ENCODE measurements at regions not wholly inside any gene's neighbourhood (a gene's known extent, or its start where the extent isn't known, plus 50 kb on each side); places are given as distances from the start of the nearest gene placed in this dataset.
"Not testable (repeated sequence)": the region's sequence is repeated elsewhere in the genome, so short reads cannot be mapped to it uniquely, and the experiment has no call there.

- TF ChIP-seq CTCF (IDR thresholded peaks at IDR 0.05) (no peak), POLR2A (IDR thresholded peaks at IDR 0.05) (no peak)
- Histone ChIP-seq H3K9me3 (no peaks in the 10 kb centered on the region), H3K27me3 (no peaks in the 10 kb centered on the region), H3K36me3 (ENCODE audit: low read depth, missing control alignments) (no peaks in the 10 kb centered on the region), H3K4me1 (no peaks in the 10 kb centered on the region), H3K4me3 (no peak overlapping the region), H3K27ac (no peak overlapping the region)
- intact Hi-C loops (cut with DNase I; ENCODE audit: low total_unique reads): no loop called here
- DNase-seq: no peak
These were observed 178.3 kb downstream of the MRPS30 start for GRCh38 chr5:44987026-44987425.

GRCh38 chr5:44991693-44992092 lies 182.9 kb downstream of the MRPS30 start:
- H3K36me3 ChIP-seq (ENCODE audit: low read depth, missing control alignments): no peaks in the 10 kb centered on the region
- no peak overlapping the region for H3K27ac ChIP-seq
- H3K4me3 ChIP-seq: no peak overlapping the region
- no peaks in the 10 kb centered on the region for H3K9me3 ChIP-seq
- WGBS, 2 donors: 63 to 66% methylated on average over 2 of the region's 2 CpGs
- no peaks in the 10 kb centered on the region for H3K4me1 ChIP-seq
- TF ChIP-seq CTCF (IDR thresholded peaks at IDR 0.05) (no peak), POLR2A (IDR thresholded peaks at IDR 0.05) (no peak)
- no peaks in the 10 kb centered on the region for H3K27me3 ChIP-seq
- intact Hi-C loops (cut with DNase I; ENCODE audit: low total_unique reads): no loop called here
- no peak for DNase-seq

- H3K9me3 ChIP-seq: no peaks in the 10 kb centered on the region
- no peaks in the 10 kb centered on the region for H3K36me3 ChIP-seq (ENCODE audit: low read depth, missing control alignments)
- intact Hi-C loops (cut with DNase I; ENCODE audit: low total_unique reads): no loop called here
These were observed 184.5 kb downstream of the MRPS30 start for GRCh38 chr5:44993286-44993685.

GRCh38 chr5:44997506-44997905 lies 188.8 kb downstream of the MRPS30 start:
- intact Hi-C loops (cut with DNase I; ENCODE audit: low total_unique reads): no loop called here
- no peaks in the 10 kb centered on the region for H3K27me3 ChIP-seq
- no peak overlapping the region for H3K27ac ChIP-seq
- peak; percentile 18 for DNase-seq
- H3K4me1 ChIP-seq: no peaks in the 10 kb centered on the region
- no peak overlapping the region for H3K4me3 ChIP-seq
- H3K9me3 ChIP-seq: no peaks in the 10 kb centered on the region
- TF ChIP-seq POLR2A (IDR thresholded peaks at IDR 0.05) (no peak), CTCF (IDR thresholded peaks at IDR 0.05) (no peak)
- no peaks in the 10 kb centered on the region for H3K36me3 ChIP-seq (ENCODE audit: low read depth, missing control alignments)
- WGBS, 2 donors: 73 to 81% methylated on average over 1 of the region's 1 CpG

More at GRCh38 chr5:44993286-44993685, 184.5 kb downstream of the MRPS30 start:
- WGBS, 2 donors: 55 to 84% methylated on average over 1 of the region's 1 CpG
- no peak overlapping the region for H3K27ac ChIP-seq
- H3K4me3 ChIP-seq: no peak overlapping the region
- TF ChIP-seq POLR2A (IDR thresholded peaks at IDR 0.05) (no peak), CTCF (IDR thresholded peaks at IDR 0.05) (no peak)
- H3K4me1 ChIP-seq: no peaks in the 10 kb centered on the region
- DNase-seq: no peak
- no peaks in the 10 kb centered on the region for H3K27me3 ChIP-seq

GRCh38 chr5:45007102-45007501 lies 198.4 kb downstream of the MRPS30 start:
- H3K36me3 ChIP-seq (ENCODE audit: low read depth, missing control alignments); H3K27me3 ChIP-seq; H3K4me1 ChIP-seq; H3K9me3 ChIP-seq; H3K4me3 ChIP-seq; H3K27ac ChIP-seq; DNase-seq; intact Hi-C loops (cut with DNase I; ENCODE audit: low total_unique reads): not testable (repeated sequence)
- 51 to 81% methylated on average over 2 to 6 of the region's 6 CpGs for WGBS, 2 donors
